ENCODE measurements at regions not wholly inside any gene's neighbourhood (a gene's known extent, or its start where the extent isn't known, plus 50 kb on each side); places are given as distances from the start of the nearest gene placed in this dataset.

GRCh38 chr6:16939351-16939750 is 162.5 kb upstream of the STMND1 start:
- Mint-ChIP-seq H3K36me3 (ENCODE audit: insufficient read depth in 1 of 3, low read depth in 3 of 3) (no peaks in the 10 kb centered on the region), H3K27me3 (ENCODE audit: low read depth) (0 out of 2 replicates have a peak, but pooled peaks cover 1% of the 10 kb centered on the region), H3K9me3 (no peaks in the 10 kb centered on the region), H3K4me3 (no peak overlapping the region), H3K27ac (no peak overlapping the region), H3K4me1 (peaks cover 2% of the 10 kb centered on the region in 2 experiments; a peak in 1 of 4 replicates)
- Histone ChIP-seq H2BK15ac (ENCODE audit: low read depth, low read length) (no peak overlapping the region), H2AFZ (ENCODE audit: low read length) (no peak overlapping the region), H3K14ac (ENCODE audit: insufficient read depth, low read length) (no peak overlapping the region), H3K79me2 (ENCODE audit: insufficient read depth, low read length) (no peaks in the 10 kb centered on the region), H3T11ph (ENCODE audit: low read length) (no peak overlapping the region), H3K23ac (ENCODE audit: insufficient read length, low read depth, low read length) (no peak overlapping the region), H4K5ac (ENCODE audit: insufficient read length, low read depth, low read length) (no peak overlapping the region), H3K56ac (ENCODE audit: insufficient read length, low read depth, low read length) (no peak overlapping the region), H2BK20ac (ENCODE audit: low read depth, low read length, poor library complexity, severe bottlenecking) (no peak overlapping the region), H2BK120ac (ENCODE audit: low read depth, low read length, poor library complexity, severe bottlenecking) (no peak overlapping the region), H3K23me2 (ENCODE audit: insufficient read length, low read depth, low read length, poor library complexity, severe bottlenecking) (no peaks in the 10 kb centered on the region), H3K27me3 (ENCODE audit: insufficient read depth, low read length) (no peaks in the 10 kb centered on the region), H3K27ac (ENCODE audit: insufficient read length, low read depth, low read length) (no peak overlapping the region), H3K4me1 (ENCODE audit: insufficient read depth, low read length) (no peaks in the 10 kb centered on the region), H4K91ac (ENCODE audit: insufficient read length, low read depth, low read length) (no peak overlapping the region), H4K8ac (replicated peaks; ENCODE audit: insufficient read length, low read depth, low read length) (no peak overlapping the region), H3K79me1 (ENCODE audit: insufficient read depth, low read depth, low read length, poor library complexity, severe bottlenecking) (no peaks in the 10 kb centered on the region), H4K20me1 (ENCODE audit: control insufficient read depth, insufficient read depth, insufficient read length) (no peaks in the 10 kb centered on the region), H3K9ac (ENCODE audit: extremely low read depth, insufficient read length, low read length) (no peak overlapping the region), H2AK5ac (ENCODE audit: insufficient read length, low read length) (no peak overlapping the region), H2BK12ac (ENCODE audit: insufficient read length, low read depth, low read length) (no peak overlapping the region), H2BK5ac (ENCODE audit: insufficient read length, low read length) (no peak overlapping the region), H3K9me3 (ENCODE audit: control insufficient read depth, low read depth, low read length) (no peaks in the 10 kb centered on the region), H3K4ac (ENCODE audit: low read depth, low read length) (no peak overlapping the region), H3K18ac (ENCODE audit: insufficient read length, low read depth, low read length) (no peak overlapping the region), H3K4me2 (ENCODE audit: insufficient read depth, insufficient read length, low read length) (no peak overlapping the region)
- DNase-seq, result no peak
- TF ChIP-seq CTCF (conservative IDR thresholded peaks at IDR 0.05), result no peak
- no CpG with 5 or more reads among the region's 7 CpGs for WGBS (ENCODE audit: extremely low coverage, insufficient read length, low lambda C conversion rate)
